ENCODE measurements at regions not wholly inside any gene's neighbourhood (a gene's known extent, or its start where the extent isn't known, plus 50 kb on each side); places are given as distances from the start of the nearest gene placed in this dataset.
"Not testable (repeated sequence)": the region's sequence is repeated elsewhere in the genome, so short reads cannot be mapped to it uniquely, and the experiment has no call there.

GRCh38 chr5:117188211-117188610, 613.6 kb upstream of the SEMA6A start:
- DNase-seq = no peak

- no peak for DNase-seq
Measured at GRCh38 chr5:117186751-117187150, 612.1 kb upstream of the SEMA6A start.

GRCh38 chr5:117183326-117183725, 608.7 kb upstream of the SEMA6A start:
- DNase-seq = no peak

GRCh38 chr5:117182104-117182503, 607.5 kb upstream of the SEMA6A start:
- no peak for DNase-seq

GRCh38 chr5:117177302-117177701, 602.7 kb upstream of the SEMA6A start:
- no peak for DNase-seq

GRCh38 chr5:117165068-117165467, 590.4 kb upstream of the SEMA6A start:
- no peak for DNase-seq

GRCh38 chr5:117161718-117162335, 587.2 kb upstream of the SEMA6A start:
- no peak for DNase-seq

GRCh38 chr5:117160391-117160790, 585.8 kb upstream of the SEMA6A start:
- DNase-seq = no peak

GRCh38 chr5:117149312-117149711, 574.7 kb upstream of the SEMA6A start:
- no peak for DNase-seq

GRCh38 chr5:117144086-117144485, 569.5 kb upstream of the SEMA6A start:
- no peak for DNase-seq

GRCh38 chr5:117143406-117143805, 568.8 kb upstream of the SEMA6A start:
- DNase-seq = no peak

GRCh38 chr5:117138523-117138922, 563.9 kb upstream of the SEMA6A start:
- DNase-seq = no peak

- DNase-seq = no peak
Measured at GRCh38 chr5:117135851-117136250, 561.2 kb upstream of the SEMA6A start.

GRCh38 chr5:117133198-117133597, 558.6 kb upstream of the SEMA6A start:
- no peak for DNase-seq

- no peak for DNase-seq
Measured at GRCh38 chr5:117131876-117132275, 557.3 kb upstream of the SEMA6A start.

- DNase-seq = no peak
Measured at GRCh38 chr5:117131048-117131679, 556.5 kb upstream of the SEMA6A start.

GRCh38 chr5:117118499-117118898, 543.9 kb upstream of the SEMA6A start:
- no peak for DNase-seq

GRCh38 chr5:117117314-117117713, 542.7 kb upstream of the SEMA6A start:
- not testable (repeated sequence) for DNase-seq

- DNase-seq = no peak
Measured at GRCh38 chr5:117110548-117110947, 535.9 kb upstream of the SEMA6A start.

- no peak for DNase-seq
Measured at GRCh38 chr5:117107859-117108258, 533.2 kb upstream of the SEMA6A start.

GRCh38 chr5:117103703-117104102, 529.1 kb upstream of the SEMA6A start:
- no peak for DNase-seq

GRCh38 chr5:117102591-117102990, 528.0 kb upstream of the SEMA6A start:
- no peak for DNase-seq

GRCh38 chr5:117100176-117100575, 525.6 kb upstream of the SEMA6A start:
- DNase-seq = no peak

GRCh38 chr5:117098094-117098493, 523.5 kb upstream of the SEMA6A start:
- DNase-seq = no peak

All from CD4-positive, alpha-beta T cell treated with Interleukin-17A for 1 hour (primary cell).